Stimulated activated CD8-positive, alpha-beta memory T cell treated with anti-CD3 and anti-CD28 coated beads, Interleukin-2, amount 100 ng/mL, for 48 hours (primary cell): ENCODE measurements at regions not wholly inside any gene's neighbourhood (a gene's known extent, or its start where the extent isn't known, plus 50 kb on each side); places are given as distances from the start of the nearest gene placed in this dataset.

Experiments used
- DNase-seq, 2 donors: peaks; one replicate each; pipeline ENCODE4 v3.0.0-alpha.2; 2020; ENCODE audit warnings: low read depth in 2 of 2

DNA sequence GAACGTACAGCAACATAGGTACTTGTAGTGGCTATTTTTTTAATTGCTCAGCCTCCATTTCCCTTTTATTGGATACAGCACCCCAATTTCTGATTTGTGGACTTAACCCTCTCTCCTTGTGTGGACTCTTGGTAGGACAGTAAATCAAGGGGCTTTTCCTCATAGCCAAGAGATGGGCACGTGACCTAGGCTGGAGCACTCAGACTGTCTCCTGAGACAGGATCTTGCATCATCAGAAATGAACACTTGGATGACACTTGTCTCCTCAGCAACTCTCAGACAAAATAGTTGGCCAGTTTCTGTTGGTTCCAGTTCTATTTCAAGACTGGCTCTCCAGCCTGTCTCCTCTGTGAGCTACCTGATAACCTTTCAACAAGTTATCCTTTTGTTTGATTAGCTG is 112.9 kb upstream of the ZNF678 start:
- no peak for DNase-seq

- no peak for DNase-seq
Measured at GRCh38 chr1:227449741-227450441, 113.5 kb upstream of the ZNF678 start.

DNA sequence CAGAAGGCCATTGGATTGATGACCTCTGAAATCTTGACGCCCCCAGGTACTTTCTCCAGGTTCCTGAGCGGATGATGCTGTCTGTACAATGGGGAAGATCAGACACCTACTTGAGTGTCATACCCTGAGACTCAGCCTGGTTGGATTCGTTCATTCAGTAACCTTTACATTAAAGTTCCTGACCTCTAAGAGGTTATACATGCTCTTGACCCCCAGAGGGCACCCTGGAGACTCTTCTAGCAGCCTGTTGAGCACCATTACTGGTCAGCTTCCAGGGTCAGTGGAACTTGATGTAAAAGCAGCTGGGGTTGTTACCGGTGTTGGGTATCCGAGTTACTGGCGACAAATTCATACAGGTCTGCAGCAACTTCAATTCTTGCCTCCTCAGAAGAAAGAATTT is 114.3 kb upstream of the ZNF678 start:
- peak in 1 of 2 donors; percentile 5 for DNase-seq

- no peak for DNase-seq
Measured at GRCh38 chr1:227447531-227447990, 115.8 kb upstream of the ZNF678 start.

DNA sequence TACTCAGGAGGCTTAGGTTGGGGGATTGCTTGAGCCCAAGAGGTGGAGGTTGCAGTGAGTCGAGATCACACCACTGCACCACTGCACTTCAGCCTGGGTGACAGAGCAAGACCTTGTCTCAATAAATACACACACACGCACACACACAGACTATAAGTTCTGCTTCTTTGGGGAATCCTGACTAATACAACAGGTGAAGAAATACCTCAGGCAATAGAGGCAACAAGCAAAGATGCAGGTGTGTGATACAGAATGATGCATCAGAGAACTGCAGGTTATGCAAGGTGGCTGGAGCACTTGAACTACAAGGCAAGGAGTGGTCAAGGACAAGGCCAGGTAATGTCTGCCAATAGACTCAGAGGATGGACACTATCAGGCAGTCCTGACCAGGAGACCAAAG is 117.6 kb upstream of the ZNF678 start:
- DNase-seq: no peak

GRCh38 chr1:227445092-227445674 is 118.2 kb upstream of the ZNF678 start:
- no peak for DNase-seq

GRCh38 chr1:227440182-227440581 is 121.9 kb upstream of the CDC42BPA start:
- DNase-seq: no peak

GRCh38 chr1:227437495-227438008 is 119.3 kb upstream of the CDC42BPA start:
- DNase-seq: no peak

DNA sequence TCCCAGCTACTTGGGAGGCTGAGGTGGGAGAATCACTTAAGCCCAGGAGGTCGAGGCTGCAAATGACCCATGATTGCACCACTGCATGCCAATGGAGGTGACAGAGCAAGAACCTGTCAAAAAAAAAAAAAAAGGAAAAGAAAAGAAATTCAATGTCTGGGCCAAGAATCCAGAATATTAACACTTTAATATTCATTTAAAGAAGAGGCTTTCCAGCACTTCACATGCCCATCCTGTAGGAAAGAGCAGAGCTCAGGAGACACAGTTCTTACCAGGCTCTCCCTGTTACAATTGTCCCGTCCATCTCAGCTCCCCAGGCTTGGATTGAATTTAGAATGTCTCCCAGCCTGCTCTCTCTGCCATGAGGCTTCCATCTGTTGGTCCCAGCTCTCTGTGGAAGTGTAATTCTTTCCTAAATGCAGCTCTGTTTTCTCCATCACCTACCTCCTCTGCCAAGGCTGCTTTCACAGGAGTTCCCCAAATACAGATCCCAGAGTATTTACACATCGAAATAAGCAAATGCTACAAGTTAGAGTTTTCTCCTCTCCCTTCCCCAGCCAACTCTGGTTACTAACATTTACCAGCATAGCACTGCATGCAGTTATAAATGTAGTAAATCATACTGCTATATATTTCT is 116.6 kb upstream of the CDC42BPA start:
- no peak for DNase-seq

GRCh38 chr1:227433663-227434341 is 115.5 kb upstream of the CDC42BPA start:
- no peak for DNase-seq

GRCh38 chr1:227432981-227433380 is 114.7 kb upstream of the CDC42BPA start:
- no peak for DNase-seq

DNA sequence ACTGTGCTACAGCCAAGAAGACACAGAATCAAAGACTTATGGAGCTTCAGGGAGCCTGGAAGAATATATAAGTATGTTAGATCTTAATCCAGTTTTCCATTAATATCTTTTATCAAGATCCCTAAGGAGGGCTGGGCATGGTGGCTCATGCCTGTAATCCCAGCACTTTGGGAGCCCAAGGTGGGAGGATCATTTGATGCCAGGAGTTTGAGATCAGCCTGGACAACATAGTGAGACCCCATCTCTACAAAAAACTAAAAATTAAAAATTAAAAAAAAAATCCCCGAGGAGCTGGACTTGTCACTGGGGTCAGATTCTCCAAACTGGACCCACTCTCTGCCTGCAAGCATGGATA is 113.9 kb upstream of the CDC42BPA start:
- DNase-seq: no peak

- no peak for DNase-seq
Measured at GRCh38 chr1:227429447-227430359, 111.4 kb upstream of the CDC42BPA start.

- DNase-seq: no peak
Measured at GRCh38 chr1:227428803-227429202, 110.5 kb upstream of the CDC42BPA start.

DNA sequence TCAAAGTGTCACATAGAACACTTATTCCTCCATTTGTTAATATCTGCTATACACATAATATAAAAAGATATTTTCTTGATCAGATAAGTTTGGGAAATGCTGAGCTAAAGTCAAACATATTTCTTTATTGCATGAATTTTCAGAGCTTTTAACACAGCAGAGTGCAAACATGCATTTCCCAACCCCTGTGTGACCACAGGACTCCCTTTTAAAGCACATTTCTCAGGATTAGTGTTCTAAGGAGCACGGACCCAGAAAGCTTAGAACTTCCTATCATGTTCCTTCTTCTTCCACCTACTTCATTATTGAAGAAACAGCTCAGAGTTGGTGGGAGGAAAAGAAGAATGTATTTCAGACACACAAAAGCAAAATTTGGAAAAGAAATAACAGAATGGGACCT is 109.1 kb upstream of the CDC42BPA start:
- no peak for DNase-seq

DNA sequence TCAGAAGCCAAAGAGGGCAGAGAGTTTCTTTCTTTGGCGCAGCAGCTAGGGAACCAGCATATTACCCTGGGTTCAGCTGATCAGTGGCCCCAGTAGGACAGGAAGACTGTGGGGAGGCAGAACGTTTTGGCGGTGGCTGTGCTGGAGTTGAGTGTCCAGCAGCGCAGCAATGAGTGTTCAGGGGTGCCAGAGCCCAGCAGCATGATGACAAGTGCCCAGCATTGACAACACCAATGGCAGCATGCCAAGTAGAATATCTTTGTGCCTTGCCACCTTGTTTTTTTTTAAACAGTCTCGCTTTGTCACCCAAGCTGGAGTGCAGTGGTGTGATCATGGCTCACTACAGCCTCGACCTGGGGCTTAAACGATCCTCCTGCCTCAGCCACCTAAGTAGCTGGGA is 106.7 kb upstream of the CDC42BPA start:
- DNase-seq: no peak

DNA sequence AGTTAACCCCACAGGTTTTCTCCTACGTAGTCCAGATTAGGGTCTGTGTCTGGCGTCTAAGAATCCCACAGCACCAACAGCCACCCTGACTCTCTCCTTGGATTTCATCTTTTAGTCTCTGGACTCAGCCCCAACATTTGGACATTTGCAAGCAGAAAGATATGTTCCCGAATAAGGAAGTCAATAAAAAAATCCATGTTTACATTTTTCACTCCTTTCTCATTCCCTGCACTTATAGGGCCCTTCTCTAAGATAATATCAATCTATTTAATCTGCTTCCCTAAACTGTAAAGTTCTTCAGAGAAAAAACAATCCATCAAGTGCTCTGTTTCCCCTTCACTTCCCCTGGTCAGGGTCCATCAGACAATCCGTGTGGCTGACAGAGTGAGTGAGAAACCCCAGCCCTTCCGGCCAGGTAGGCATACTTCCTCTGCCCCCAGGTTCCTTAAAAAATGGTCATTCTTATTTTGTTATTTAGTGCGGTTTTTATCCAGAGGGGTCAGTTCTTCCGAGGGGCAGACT is 105.9 kb upstream of the CDC42BPA start:
- DNase-seq: no peak

DNA sequence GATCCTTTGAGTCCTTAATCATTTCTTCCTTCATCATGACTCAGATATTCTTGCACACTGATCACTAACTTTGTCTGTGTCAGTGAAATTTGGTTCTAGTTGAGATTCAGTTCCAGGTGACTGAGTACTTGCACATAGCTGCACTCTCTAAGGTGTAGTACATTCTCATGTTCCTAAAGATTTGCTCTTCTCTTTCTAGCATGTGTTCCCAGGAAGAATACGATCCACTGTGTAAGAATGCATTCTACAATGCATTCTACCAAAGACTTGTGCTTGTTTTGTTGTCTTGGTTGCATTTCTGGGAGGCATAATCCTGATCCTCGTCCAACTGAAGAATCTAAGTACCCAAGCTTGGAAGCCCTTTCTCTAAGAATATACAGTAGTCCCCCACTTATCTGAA is 104.3 kb upstream of the CDC42BPA start:
- no peak for DNase-seq

DNA sequence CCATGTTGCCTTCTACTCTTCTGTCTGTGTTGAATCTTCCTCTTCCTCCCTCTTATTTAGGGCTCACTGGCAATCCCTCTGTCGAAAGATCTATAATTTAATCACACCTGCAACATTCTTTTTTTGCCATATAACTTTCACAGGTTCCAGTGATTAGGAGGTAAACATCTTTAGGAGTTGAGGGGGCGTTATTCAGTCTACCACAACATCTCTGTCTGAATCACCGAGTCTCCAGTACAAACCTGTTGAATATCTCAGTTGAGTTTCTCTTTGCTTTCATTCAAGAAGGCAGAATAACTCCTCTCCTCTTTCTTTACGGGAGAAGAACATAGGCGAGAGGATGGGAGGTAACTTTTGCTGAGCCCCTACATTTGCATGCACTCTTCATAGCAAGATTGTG is 101.9 kb upstream of the CDC42BPA start:
- no peak for DNase-seq

GRCh38 chr1:227417756-227418480 is 99.6 kb upstream of the CDC42BPA start:
- no peak for DNase-seq
